ENCODE measurements at regions not wholly inside any gene's neighbourhood (a gene's known extent, or its start where the extent isn't known, plus 50 kb on each side); places are given as distances from the start of the nearest gene placed in this dataset.

- no peak for DNase-seq
Measured at GRCh38 chr1:83813576-83813975, 185.4 kb downstream of the TTLL7 start.

- DNase-seq: no peak
Measured at GRCh38 chr1:83810144-83810543, 188.8 kb downstream of the TTLL7 start.

GRCh38 chr1:83808536-83808935 is 190.4 kb downstream of the TTLL7 start:
- no peak for DNase-seq

- no peak for DNase-seq
Measured at GRCh38 chr1:83807821-83808220, 191.1 kb downstream of the TTLL7 start.

GRCh38 chr1:83807231-83807630 is 191.7 kb downstream of the TTLL7 start:
- no peak for DNase-seq

- no peak for DNase-seq
Measured at GRCh38 chr1:83805921-83806320, 193.0 kb downstream of the TTLL7 start.

- DNase-seq: no peak
Measured at GRCh38 chr1:83802460-83803152, 196.3 kb downstream of the TTLL7 start.

GRCh38 chr1:83802023-83802422 is 196.9 kb downstream of the TTLL7 start:
- no peak for DNase-seq

- no peak for DNase-seq
Measured at GRCh38 chr1:83800066-83800465, 198.9 kb downstream of the TTLL7 start.

GRCh38 chr1:83799594-83799993 is 199.3 kb downstream of the TTLL7 start:
- DNase-seq: no peak

GRCh38 chr1:83798965-83799364 is 200.0 kb downstream of the TTLL7 start:
- DNase-seq: no peak

- no peak for DNase-seq
Measured at GRCh38 chr1:83796409-83796808, 202.5 kb downstream of the TTLL7 start.

- no peak for DNase-seq
Measured at GRCh38 chr1:83794384-83794783, 204.5 kb downstream of the TTLL7 start.

- no peak for DNase-seq
Measured at GRCh38 chr1:83791821-83792437, 207.0 kb downstream of the TTLL7 start.

GRCh38 chr1:83790446-83790845 is 208.5 kb downstream of the TTLL7 start:
- no peak for DNase-seq

- no peak for DNase-seq
Measured at GRCh38 chr1:83787246-83787998, 211.5 kb downstream of the TTLL7 start.

GRCh38 chr1:83781667-83782066 is 217.3 kb downstream of the TTLL7 start:
- DNase-seq: no peak

GRCh38 chr1:83779565-83779964 is 219.4 kb downstream of the TTLL7 start:
- no peak for DNase-seq

GRCh38 chr1:83777758-83778101 is 221.2 kb downstream of the TTLL7 start:
- no peak for DNase-seq

GRCh38 chr1:83776913-83777757 is 221.8 kb downstream of the TTLL7 start:
- DNase-seq: no peak

- DNase-seq: no peak
Measured at GRCh38 chr1:83775977-83776603, 222.8 kb downstream of the TTLL7 start.

- DNase-seq: no peak
Measured at GRCh38 chr1:83773059-83773458, 225.9 kb downstream of the TTLL7 start.

GRCh38 chr1:83770319-83770661 is 228.6 kb downstream of the TTLL7 start:
- DNase-seq: no peak

Data from DMS 273 treated with DMSO at 0.1 percent for 48 hours (cell line).